SH-SY5Y (cell line): ENCODE measurements at regions not wholly inside any gene's neighbourhood (a gene's known extent, or its start where the extent isn't known, plus 50 kb on each side); places are given as distances from the start of the nearest gene placed in this dataset.

ENCODE experiments used
- GATA2 ChIP-seq: IDR thresholded peaks from 2 replicates; pipeline ENCODE4 v1.6.1; 2011; ENCODE audit warnings: mild to moderate bottlenecking, low read depth, low read length
- GATA3 ChIP-seq: IDR thresholded peaks from 2 replicates; pipeline ENCODE4 v1.6.1; 2011; ENCODE audit warnings: low read depth, mild to moderate bottlenecking, low read length, moderate library complexity

DNA sequence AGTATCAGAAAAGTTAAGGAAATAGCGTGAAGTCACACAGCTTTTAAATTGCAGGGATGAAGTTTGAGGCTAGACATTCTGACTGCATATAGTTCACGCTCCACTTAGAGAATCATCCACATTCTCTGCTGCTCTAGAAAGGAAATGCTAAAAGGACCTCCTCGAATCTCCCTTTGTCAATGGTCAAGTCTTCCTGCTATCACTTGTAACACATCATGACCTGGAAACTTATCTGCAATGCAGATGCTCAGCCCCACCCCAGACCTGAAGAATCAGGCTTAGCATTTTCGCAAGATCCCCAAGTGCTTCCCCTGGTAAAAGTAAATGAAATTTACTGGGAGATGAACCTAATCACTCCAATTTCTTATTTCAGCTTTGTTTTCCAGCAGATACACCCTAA lies 372.1 kb downstream of the LIG4 start:
- TF ChIP-seq GATA2 = no peak
- no peak for TF ChIP-seq GATA3
